ENCODE measurements at regions not wholly inside any gene's neighbourhood (a gene's known extent, or its start where the extent isn't known, plus 50 kb on each side); places are given as distances from the start of the nearest gene placed in this dataset.
"Not testable (repeated sequence)": the region's sequence is repeated elsewhere in the genome, so short reads cannot be mapped to it uniquely, and the experiment has no call there.

DNA sequence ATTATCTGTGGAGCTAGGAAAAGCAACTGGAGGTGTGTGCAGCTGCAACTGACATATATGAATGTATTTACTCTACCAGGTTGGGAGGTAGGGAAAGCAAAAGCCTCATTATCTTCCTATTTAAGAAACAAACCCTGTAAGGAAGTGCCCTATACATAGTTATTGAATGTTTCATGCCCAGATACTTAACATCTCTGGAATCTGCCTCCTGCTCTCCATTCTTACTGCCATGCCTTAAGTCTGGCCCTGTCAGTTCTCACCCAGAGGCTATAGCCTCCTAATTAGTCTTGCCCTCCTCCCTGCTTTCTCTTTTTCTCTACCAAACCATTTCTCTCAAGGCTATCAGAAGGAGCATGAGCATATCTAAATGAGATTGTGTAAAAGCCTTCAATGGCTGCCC lies 542.6 kb upstream of the LRRN3 start:
- Histone ChIP-seq H3K36me3 (no peaks in the 10 kb centered on the region), H3K4me1 (no peaks in the 10 kb centered on the region), H3K27ac (no peak overlapping the region), H3K4me3 (no peak overlapping the region), H3K27me3 (no peaks in the 10 kb centered on the region), H3K9me3 (peaks cover 0 to 26% (median 0%) of the 10 kb centered on the region in 4 donors)
- no peak for DNase-seq (ENCODE audit: low spot score in 2 of 2)
- TF ChIP-seq, protein P1, sequence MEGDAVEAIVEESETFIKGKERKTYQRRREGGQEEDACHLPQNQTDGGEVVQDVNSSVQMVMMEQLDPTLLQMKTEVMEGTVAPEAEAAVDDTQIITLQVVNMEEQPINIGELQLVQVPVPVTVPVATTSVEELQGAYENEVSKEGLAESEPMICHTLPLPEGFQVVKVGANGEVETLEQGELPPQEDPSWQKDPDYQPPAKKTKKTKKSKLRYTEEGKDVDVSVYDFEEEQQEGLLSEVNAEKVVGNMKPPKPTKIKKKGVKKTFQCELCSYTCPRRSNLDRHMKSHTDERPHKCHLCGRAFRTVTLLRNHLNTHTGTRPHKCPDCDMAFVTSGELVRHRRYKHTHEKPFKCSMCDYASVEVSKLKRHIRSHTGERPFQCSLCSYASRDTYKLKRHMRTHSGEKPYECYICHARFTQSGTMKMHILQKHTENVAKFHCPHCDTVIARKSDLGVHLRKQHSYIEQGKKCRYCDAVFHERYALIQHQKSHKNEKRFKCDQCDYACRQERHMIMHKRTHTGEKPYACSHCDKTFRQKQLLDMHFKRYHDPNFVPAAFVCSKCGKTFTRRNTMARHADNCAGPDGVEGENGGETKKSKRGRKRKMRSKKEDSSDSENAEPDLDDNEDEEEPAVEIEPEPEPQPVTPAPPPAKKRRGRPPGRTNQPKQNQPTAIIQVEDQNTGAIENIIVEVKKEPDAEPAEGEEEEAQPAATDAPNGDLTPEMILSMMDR (IDR thresholded peaks at IDR 0.05) = no peak
- no peak for TF ChIP-seq EP300 (IDR thresholded peaks at IDR 0.05)
- TF ChIP-seq POLR2A (IDR thresholded peaks at IDR 0.05) = no peak

DNA sequence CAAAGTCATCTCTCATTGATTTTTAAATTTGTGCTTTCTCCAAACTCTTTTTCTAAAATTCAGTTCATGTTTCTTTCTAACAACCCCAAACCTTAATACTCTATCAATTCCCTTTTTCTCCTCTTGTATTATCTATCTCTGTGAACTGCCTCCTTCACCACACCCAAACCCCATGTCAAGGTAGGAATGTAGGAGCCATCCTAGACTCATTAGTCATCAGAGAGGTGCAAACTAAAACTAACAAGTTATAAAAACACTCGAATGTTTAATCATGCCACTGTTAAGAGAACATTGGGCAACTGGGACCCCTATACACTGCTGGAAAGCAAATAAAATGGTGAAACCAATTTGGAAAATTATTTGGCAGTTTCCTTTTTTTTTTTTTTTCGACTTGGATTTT lies 533.8 kb upstream of the LRRN3 start:
- Histone ChIP-seq H3K27ac (no peak overlapping the region), H3K9me3 (peaks cover 0 to 20% (median 0%) of the 10 kb centered on the region in 4 donors), H3K27me3 (no peaks in the 10 kb centered on the region), H3K4me3 (no peak overlapping the region), H3K36me3 (no peaks in the 10 kb centered on the region), H3K4me1 (no peaks in the 10 kb centered on the region)
- TF ChIP-seq EP300 (IDR thresholded peaks at IDR 0.05) (no peak), POLR2A (IDR thresholded peaks at IDR 0.05) (no peak)
- TF ChIP-seq, protein P1 (IDR thresholded peaks at IDR 0.05) = no peak
- DNase-seq (ENCODE audit: low spot score in 2 of 2) = no peak
- WGBS, 2 donors = 81 to 82% methylated on average over 2 of the region's 2 CpGs

DNA sequence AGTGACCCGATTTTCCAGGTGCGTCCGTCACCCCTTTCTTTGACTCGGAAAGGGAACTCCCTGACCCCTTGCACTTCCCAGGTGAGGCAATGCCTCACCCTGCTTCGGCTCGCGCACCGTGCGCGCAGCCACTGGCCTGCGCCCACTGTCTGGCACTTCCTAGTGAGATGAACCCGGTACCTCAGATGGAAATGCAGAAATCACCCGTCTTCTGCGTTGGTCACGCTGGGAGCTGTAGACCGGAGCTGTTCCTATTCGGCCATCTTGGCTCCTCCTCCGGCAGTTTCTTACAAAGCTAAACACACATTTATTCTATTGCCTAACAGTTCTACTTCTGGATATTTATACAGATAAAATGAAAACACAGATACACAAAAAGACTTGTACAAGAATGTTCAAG lies 527.6 kb upstream of the LRRN3 start:
- not testable (repeated sequence) for H3K4me3 ChIP-seq; H3K4me1 ChIP-seq; DNase-seq (ENCODE audit: low spot score in 2 of 2); H3K9me3 ChIP-seq; H3K27me3 ChIP-seq; H3K36me3 ChIP-seq; H3K27ac ChIP-seq
- WGBS, 2 donors = 93% methylated on average over 17 to 18 of the region's 18 CpGs

DNA sequence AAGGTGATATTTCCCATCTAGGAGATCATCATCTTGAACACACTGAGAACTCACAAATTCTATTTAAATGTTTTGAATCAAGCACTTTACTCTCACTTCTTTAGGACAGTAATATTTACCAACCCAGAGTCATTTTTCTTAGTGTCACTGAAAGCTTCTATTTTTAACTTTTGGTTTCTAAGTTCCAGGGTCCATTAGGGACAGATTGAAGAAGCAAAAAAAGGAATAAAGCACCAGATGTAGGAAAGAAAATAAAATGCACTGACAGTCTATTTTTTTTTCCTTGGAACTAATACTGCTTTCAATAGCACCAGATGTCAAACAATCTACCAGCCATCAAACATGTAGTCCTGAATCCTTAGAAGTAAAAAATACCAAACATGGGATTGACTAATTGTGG lies 526.7 kb upstream of the LRRN3 start:
- Histone ChIP-seq H3K36me3 (no peaks in the 10 kb centered on the region), H3K27ac (no peak overlapping the region), H3K4me3 (no peak overlapping the region), H3K9me3 (no peaks in the 10 kb centered on the region), H3K4me1 (no peaks in the 10 kb centered on the region), H3K27me3 (no peaks in the 10 kb centered on the region)
- TF ChIP-seq EP300 (IDR thresholded peaks at IDR 0.05) (no peak), POLR2A (IDR thresholded peaks at IDR 0.05) (no peak)
- TF ChIP-seq, protein P1 (IDR thresholded peaks at IDR 0.05) = no peak
- DNase-seq (ENCODE audit: low spot score in 2 of 2) = no peak

DNA sequence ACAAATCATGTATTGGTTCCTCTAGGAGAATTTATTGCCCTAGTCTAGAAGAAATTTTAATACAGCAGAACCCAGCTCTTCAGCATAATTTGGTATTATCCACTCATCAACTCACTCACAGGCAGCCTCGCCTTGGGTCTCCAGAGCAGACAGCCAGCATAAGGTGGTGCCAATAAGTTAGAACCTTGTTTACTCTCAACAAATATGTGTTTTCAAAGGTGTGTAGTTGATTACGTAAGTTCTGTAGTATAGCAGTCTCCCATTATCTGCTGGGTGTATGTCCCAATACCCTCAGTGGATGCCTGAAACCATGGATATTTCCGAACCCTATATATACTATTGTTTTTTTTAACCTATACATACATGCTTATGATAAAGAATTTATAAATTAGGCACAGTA lies 522.5 kb upstream of the LRRN3 start:
- H3K4me1 ChIP-seq = no peaks in the 10 kb centered on the region
- no peaks in the 10 kb centered on the region for H3K9me3 ChIP-seq
- no peaks in the 10 kb centered on the region for H3K27me3 ChIP-seq
- TF ChIP-seq EP300 (IDR thresholded peaks at IDR 0.05) (no peak), POLR2A (IDR thresholded peaks at IDR 0.05) (no peak)
- TF ChIP-seq, protein P1 (IDR thresholded peaks at IDR 0.05) = no peak
- WGBS, 2 donors = 91 to 96% methylated on average over 3 of the region's 3 CpGs
- H3K36me3 ChIP-seq = no peaks in the 10 kb centered on the region
- DNase-seq (ENCODE audit: low spot score in 2 of 2) = no peak
- H3K4me3 ChIP-seq = no peak overlapping the region
- H3K27ac ChIP-seq = no peak overlapping the region

DNA sequence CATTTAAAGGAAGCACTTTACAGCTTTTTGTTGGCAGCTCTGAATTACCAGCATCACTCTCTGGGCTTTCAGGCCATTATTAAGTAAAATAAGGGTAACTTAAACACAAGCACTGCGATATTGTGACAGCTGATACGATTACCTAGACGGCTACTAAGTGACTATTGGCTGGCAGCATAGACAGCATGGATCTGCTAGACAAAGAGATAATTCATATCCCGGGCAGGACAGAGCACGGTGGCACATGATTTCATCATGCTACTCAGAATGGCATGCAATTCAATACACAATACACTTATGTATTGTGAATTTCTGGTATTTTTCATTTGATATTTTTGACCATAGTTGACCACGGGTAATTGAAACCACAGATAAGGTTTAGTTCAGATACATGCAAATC lies 522.0 kb upstream of the LRRN3 start:
- Histone ChIP-seq H3K4me3 (no peak overlapping the region), H3K36me3 (no peaks in the 10 kb centered on the region), H3K27me3 (no peaks in the 10 kb centered on the region), H3K27ac (no peak overlapping the region), H3K9me3 (no peaks in the 10 kb centered on the region), H3K4me1 (no peaks in the 10 kb centered on the region)
- WGBS, 2 donors = 47 to 55% methylated on average over 6 of the region's 6 CpGs
- DNase-seq (ENCODE audit: low spot score in 2 of 2) = no peak
- TF ChIP-seq, protein P1 (IDR thresholded peaks at IDR 0.05) = no peak
- TF ChIP-seq EP300 (IDR thresholded peaks at IDR 0.05) = no peak
- no peak for TF ChIP-seq POLR2A (IDR thresholded peaks at IDR 0.05)
